HG03025 (cell line): ENCODE measurements at regions not wholly inside any gene's neighbourhood (a gene's known extent, or its start where the extent isn't known, plus 50 kb on each side); places are given as distances from the start of the nearest gene placed in this dataset.
A peak's percentile ranks its signal among the peaks of the same experiment; 100 is the strongest.
"Not testable (repeated sequence)": the region's sequence is repeated elsewhere in the genome, so short reads cannot be mapped to it uniquely, and the experiment has no call there.

ENCODE experiments used
- ATAC-seq: cut with Tn5 transposase; IDR thresholded peaks from one replicate; pipeline ENCODE4 v1.9.1; 2021; ENCODE audit warnings: mild to moderate bottlenecking, moderate library complexity; ENCODE audit not compliant: unreplicated experiment, low FRiP score

- peak; percentile 98 for ATAC-seq
Measured at GRCh38 chr2:17160594-17160993, 357.6 kb downstream of the RAD51AP2 start.

GRCh38 chr2:17156086-17156485 lies 362.2 kb downstream of the RAD51AP2 start:
- ATAC-seq = no peak

GRCh38 chr2:17149945-17150344 lies 368.3 kb downstream of the RAD51AP2 start:
- ATAC-seq = no peak

DNA sequence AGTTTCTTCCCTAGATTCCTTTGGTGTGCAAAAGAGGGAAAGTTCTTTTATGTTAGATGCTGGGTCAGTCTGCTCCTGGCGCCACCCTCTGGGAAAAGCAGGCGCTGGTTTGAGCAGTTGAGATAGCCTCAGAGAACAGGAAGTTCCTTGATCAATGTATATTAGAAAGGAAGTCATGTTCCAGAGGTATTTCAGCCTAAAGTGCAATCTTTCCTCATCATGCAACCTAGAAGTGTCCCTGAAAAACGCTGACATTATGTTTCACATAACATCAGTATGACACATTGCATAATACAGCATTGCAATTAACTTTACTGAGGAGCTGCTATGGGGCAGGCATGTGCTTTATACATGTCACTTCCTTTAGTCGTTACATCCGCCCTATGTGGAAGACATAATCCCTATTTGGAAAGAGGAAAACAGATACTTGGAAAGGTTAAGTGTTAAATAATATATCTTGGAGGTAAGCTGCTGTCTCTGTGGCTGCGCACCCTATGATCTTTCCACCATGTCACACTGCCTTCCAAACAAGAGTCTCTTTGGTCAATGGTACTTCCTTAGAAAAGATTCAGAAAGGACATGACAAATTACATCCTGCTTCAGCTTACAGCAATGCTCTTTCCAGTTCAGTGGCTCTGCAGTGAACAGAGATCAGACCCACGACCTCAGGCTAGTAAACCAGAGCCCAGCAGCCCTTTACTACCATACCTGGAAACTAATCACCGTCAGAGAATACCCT lies 369.7 kb downstream of the RAD51AP2 start:
- no peak for ATAC-seq

DNA sequence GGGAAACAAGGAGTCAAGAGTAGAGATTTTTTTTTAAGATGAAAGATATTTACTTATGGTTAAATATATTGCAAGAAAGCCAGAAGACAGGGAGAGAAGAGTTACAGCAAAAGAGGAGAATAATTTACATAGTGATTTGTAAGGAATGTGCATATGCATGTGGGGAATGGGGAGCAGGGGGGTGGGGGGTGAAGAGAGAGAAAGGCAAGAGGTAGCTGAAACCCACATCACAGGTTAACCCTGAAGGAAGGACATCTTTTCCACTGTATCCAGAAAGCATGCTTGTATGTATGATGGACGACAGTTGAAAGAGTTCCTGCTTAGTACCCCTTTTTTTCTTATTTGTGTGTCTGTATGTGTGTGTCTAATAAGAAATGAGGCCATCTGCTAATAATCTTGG lies 371.9 kb downstream of the RAD51AP2 start:
- ATAC-seq = no peak

GRCh38 chr2:17136877-17137276 lies 381.4 kb downstream of the RAD51AP2 start:
- ATAC-seq = no peak

DNA sequence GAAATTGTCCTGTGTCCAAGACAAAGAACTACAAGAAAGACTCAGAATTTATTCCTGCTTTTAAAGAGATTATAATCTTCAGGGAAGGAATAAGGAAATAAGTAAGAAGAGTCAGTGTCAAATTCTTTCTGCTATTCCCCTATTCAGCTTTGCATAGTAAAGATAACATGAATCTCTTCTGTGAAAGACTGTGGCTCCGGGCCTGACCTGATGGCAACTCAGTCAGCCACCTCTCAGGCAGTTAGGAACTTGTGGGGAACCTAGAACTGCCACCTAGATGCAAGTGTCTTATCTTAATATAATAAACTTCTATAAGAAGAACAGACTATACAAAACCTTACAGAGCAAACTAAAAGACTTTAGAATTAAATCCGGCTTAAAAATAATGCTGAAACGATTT lies 382.0 kb downstream of the RAD51AP2 start:
- ATAC-seq = no peak

- no peak for ATAC-seq
Measured at GRCh38 chr2:17135619-17136018, 382.6 kb downstream of the RAD51AP2 start.

GRCh38 chr2:17133052-17133671 lies 385.1 kb downstream of the RAD51AP2 start:
- no peak for ATAC-seq

- not testable (repeated sequence) for ATAC-seq
Measured at GRCh38 chr2:17130627-17131026, 387.6 kb downstream of the RAD51AP2 start.

GRCh38 chr2:17125989-17126620 lies 392.1 kb downstream of the RAD51AP2 start:
- ATAC-seq = no peak

DNA sequence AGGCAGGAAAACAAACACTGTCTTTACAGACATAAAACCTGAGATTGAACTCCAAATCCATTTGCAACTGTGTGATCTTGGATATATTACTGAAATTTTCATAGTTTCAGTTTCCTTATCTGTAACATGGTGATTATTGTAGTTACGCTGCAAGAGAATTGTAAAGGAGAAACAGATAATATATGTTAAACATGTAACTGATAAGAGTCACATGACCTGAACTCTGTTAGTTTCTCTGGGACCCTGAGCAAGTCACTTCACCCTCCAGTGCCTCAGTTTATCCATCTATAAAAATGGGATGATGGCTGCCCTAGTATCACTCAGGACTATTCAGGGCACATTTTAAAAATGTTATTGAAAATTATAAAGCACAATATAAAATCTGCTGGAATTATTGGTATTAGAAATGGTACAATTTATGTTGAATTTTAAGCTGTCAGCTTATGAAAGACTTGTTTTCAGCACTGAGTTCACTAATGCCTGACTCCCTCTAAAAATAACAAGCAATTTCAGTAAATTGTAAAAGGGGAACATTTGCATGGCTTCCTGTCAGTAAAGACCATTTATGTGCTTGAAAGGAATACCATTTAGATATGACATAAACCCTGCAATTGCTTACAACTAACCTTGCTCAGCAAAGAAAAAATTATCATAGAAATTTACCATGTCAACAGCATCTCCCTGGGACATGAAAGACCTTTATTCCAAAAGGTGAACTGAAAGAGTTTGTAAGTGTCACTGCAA lies 393.5 kb downstream of the RAD51AP2 start:
- no peak for ATAC-seq

- ATAC-seq = no peak
Measured at GRCh38 chr2:17122887-17123501, 395.2 kb downstream of the RAD51AP2 start.

- no peak for ATAC-seq
Measured at GRCh38 chr2:17115466-17115865, 402.8 kb downstream of the RAD51AP2 start.

GRCh38 chr2:17115042-17115441 lies 403.2 kb downstream of the RAD51AP2 start:
- ATAC-seq = no peak

GRCh38 chr2:17107871-17108270 lies 410.4 kb downstream of the RAD51AP2 start:
- no peak for ATAC-seq

DNA sequence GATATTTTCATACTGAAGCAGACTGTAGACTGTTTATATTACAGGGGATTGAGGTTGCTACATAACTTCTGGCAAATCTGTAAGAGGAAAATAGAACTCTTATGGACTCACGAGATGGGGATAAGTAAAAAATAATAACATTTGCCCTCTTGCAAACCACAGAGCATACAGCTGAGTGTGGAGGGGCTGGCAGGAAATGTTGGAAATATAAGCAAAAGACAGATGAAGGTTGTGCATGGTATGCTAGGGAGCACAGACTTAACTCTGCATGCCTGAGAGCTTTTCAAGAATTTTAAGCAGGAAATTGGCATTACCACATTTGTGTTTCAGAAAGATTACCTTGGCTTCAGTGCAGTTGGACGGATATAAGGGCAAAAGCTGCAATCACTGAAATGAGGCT lies 411.1 kb downstream of the RAD51AP2 start:
- ATAC-seq = no peak

DNA sequence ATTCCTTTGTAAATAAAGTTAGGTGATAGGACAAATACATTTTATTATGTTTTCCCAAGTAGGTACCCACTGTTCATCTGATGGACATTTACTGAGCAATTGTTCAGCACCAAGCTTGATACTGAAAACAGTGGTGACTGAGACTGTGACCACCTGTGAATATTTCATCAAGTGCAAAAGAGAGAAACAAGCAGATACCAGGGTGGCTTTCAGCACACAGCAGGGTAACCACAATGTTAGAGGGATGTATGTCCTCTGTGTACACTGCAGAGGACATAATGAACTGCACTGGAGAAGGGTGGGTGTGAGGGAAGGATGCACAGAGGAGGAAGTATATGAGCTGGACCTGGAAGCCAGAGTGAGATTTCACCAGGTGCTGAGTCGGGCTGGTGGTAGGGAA lies 411.8 kb downstream of the RAD51AP2 start:
- no peak for ATAC-seq

GRCh38 chr2:17104454-17104853 lies 413.8 kb downstream of the RAD51AP2 start:
- ATAC-seq = peak; percentile 79

DNA sequence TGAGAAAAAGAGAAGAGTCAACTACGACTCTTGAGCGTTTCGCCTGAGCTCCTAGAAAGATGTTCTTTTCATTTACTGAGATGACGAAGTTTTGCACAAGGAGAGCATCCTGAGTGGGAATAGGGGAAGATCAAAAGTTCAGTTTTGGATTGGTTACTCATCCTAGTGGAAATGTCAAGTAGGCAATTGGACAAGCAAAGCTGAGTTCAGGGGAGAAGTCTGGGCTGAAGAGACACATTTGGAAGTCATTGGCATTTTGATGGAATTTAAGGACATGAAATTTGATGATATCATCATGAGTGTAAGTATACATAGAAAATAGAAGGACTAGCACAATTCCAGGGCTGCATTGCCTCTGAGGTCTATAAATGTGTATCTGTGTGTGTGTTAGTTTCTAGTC lies 416.6 kb downstream of the RAD51AP2 start:
- ATAC-seq = no peak

- no peak for ATAC-seq
Measured at GRCh38 chr2:17101091-17101490, 417.1 kb downstream of the RAD51AP2 start.
